ENCODE measurements at regions not wholly inside any gene's neighbourhood (a gene's known extent, or its start where the extent isn't known, plus 50 kb on each side); places are given as distances from the start of the nearest gene placed in this dataset.

GRCh38 chr2:228913176-228913575 lies 357.9 kb downstream of the PID1 start:
- no peak for TF ChIP-seq EZH2 (IDR thresholded peaks at IDR 0.05; ENCODE audit: insufficient read depth, poor library complexity, severe bottlenecking)
- no peak for TF ChIP-seq EZH2phosphoT487 (IDR thresholded peaks at IDR 0.05; ENCODE audit: insufficient read depth, low read depth)
